Globus pallidus (tissue), 1 donor: ENCODE measurements at regions not wholly inside any gene's neighbourhood (a gene's known extent, or its start where the extent isn't known, plus 50 kb on each side); places are given as distances from the start of the nearest gene placed in this dataset.
"Not testable (repeated sequence)": the region's sequence is repeated elsewhere in the genome, so short reads cannot be mapped to it uniquely, and the experiment has no call there.

Experiments used
- DNase-seq: peaks from one replicate; pipeline ENCODE4 v3.0.0-alpha.2; 2015; ENCODE audit warnings: low spot score

GRCh38 chr13:84745051-84745551, 862.8 kb upstream of the SLITRK1 start:
- DNase-seq, result no peak

GRCh38 chr13:84744203-84744602, 861.9 kb upstream of the SLITRK1 start:
- DNase-seq, result no peak

GRCh38 chr13:84741253-84741652, 859.0 kb upstream of the SLITRK1 start:
- no peak for DNase-seq

GRCh38 chr13:84739021-84739420, 856.7 kb upstream of the SLITRK1 start:
- no peak for DNase-seq

- no peak for DNase-seq
Measured at GRCh38 chr13:84737661-84738060, 855.4 kb upstream of the SLITRK1 start.

GRCh38 chr13:84730376-84730775, 848.1 kb upstream of the SLITRK1 start:
- peak; percentile 27 for DNase-seq

GRCh38 chr13:84705982-84706710, 823.9 kb upstream of the SLITRK1 start:
- no peak for DNase-seq

- DNase-seq, result no peak
Measured at GRCh38 chr13:84702174-84702573, 819.9 kb upstream of the SLITRK1 start.

GRCh38 chr13:84697591-84697990, 815.3 kb upstream of the SLITRK1 start:
- not testable (repeated sequence) for DNase-seq

GRCh38 chr13:84686973-84687372, 804.7 kb upstream of the SLITRK1 start:
- DNase-seq, result no peak

GRCh38 chr13:84686458-84686857, 804.2 kb upstream of the SLITRK1 start:
- no peak for DNase-seq

- DNase-seq, result no peak
Measured at GRCh38 chr13:84684804-84685203, 802.5 kb upstream of the SLITRK1 start.

GRCh38 chr13:84684048-84684662, 801.9 kb upstream of the SLITRK1 start:
- no peak for DNase-seq

GRCh38 chr13:84683448-84683847, 801.2 kb upstream of the SLITRK1 start:
- no peak for DNase-seq

GRCh38 chr13:84677836-84678235, 795.6 kb upstream of the SLITRK1 start:
- no peak for DNase-seq

- no peak for DNase-seq
Measured at GRCh38 chr13:84672616-84673015, 790.3 kb upstream of the SLITRK1 start.

- no peak for DNase-seq
Measured at GRCh38 chr13:84670245-84670644, 788.0 kb upstream of the SLITRK1 start.

GRCh38 chr13:84668637-84669036, 786.4 kb upstream of the SLITRK1 start:
- DNase-seq, result no peak

GRCh38 chr13:84662491-84662890, 780.2 kb upstream of the SLITRK1 start:
- no peak for DNase-seq

- DNase-seq, result no peak
Measured at GRCh38 chr13:84661718-84662117, 779.4 kb upstream of the SLITRK1 start.

- no peak for DNase-seq
Measured at GRCh38 chr13:84659359-84659661, 777.0 kb upstream of the SLITRK1 start.

GRCh38 chr13:84658491-84659358, 776.5 kb upstream of the SLITRK1 start:
- no peak for DNase-seq

GRCh38 chr13:84655677-84656076, 773.4 kb upstream of the SLITRK1 start:
- DNase-seq, result no peak
